ENCODE measurements at regions not wholly inside any gene's neighbourhood (a gene's known extent, or its start where the extent isn't known, plus 50 kb on each side); places are given as distances from the start of the nearest gene placed in this dataset.
"Not testable (repeated sequence)": the region's sequence is repeated elsewhere in the genome, so short reads cannot be mapped to it uniquely, and the experiment has no call there.

DNA sequence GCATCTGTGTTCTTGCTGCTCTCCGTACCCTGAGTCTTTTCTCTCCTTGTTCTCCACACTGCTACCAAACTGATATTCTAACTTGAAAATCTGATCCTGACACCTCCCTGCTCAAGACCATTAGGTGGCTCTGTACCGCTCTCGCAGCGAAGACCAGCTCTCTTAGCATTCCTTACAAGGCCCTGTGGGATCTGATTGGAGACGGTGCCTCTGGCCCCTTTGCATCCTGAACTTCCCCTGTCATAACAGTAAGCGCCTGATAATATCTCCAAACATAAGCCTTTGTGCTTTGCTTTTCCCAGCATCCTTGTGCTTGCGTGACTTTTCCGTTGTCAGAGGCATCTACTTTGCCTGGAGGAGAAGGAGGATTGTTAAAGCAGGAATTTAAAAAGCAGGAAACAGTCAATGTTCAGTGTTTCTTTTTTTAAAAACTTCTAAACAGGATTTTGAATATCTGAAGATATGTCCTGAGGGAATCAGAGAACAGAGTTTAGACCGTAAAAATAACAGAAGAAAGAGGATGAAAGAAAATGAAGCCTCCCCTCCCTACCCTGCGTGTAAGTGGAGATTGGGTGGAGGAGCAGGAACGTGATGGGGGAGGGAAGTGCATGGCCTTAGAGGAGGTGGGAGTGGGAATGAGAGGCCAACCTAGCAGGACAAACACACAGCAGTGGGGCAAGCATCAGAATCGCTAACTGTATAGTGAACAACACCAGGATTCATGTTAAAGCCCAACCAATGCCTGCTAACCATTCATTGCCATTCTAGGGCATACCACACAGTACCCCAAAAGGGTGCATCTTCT, 89.2 kb upstream of the STMND1 start:
- DNase-seq (ENCODE audit: low read depth, low spot score): peak; percentile 33

DNA sequence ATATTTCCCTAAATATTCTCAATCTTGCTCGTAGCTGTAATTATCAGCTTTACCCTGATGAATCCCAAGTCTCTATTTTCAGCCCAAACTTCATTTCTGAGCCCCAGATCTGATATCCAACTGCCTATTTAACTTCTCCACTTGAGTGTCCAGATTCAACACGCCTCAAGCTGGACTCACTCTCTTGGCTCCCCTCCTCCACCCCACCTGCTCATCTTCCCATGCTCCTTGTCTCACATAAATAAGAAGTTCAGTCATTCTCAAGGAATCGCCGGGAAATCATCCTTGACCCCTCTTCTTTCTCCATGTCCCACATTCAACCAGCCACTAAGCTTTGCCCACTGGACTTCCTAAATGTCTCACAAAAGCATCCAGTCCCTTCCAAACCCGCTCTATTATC, 89.9 kb upstream of the STMND1 start:
- DNase-seq (ENCODE audit: low read depth, low spot score): no peak

DNA sequence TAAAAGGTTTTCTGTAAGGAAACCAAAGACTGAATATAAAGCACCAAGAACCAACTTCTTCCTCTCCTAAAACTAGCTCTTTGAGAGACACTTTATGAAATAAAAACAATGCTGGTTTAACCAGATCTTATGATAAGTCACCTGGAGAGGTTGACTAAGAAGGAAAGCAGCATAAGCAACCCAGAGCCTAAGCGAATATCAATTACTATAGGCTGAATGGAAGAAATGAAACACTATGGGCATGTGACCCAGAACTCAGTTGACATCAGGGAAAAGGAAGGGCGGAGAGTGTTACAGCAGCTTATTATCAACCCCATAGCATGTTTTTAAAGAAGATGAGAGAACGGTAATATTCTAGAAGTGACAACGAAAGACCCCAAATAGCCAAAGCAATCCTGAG, 94.1 kb upstream of the STMND1 start:
- no peak for DNase-seq (ENCODE audit: low read depth, low spot score)

DNA sequence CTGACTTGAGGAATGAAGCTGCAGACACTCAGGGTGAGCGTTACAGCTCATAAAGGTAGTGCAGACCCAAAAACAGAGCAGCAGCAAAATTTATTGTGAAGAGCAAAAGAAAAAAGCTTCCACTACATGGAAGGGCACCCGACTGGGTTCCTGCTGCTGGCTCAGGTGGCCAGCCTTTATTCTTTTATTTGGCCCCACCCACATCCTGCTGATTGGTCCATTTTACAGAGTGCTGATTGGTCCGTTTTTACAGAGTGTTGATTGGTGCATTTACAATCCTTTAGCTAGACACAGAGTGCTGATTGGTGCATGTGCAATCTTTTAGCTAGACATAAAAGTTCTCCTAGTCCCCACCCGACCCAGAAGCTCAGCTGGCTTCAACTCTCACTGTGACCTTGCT, 95.3 kb upstream of the STMND1 start:
- no peak for DNase-seq (ENCODE audit: low read depth, low spot score)

DNA sequence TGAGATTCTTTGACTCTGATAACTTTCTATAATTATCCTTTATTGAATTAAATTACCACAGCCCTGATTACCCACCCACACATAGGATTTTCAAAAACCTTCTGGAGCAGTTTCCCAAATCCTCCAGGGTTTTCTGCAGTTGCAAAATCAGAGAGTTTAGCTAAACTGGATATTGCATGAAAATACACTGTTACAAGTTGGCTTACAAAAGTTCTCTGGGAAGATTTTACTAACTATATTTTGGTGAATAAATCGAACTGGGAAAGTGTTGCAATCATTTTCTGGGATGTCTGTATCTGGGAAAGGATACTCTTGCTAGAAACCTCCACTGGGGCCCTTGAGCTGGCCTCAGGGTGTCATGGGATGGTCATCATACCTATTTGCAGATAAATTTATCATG, 97.6 kb upstream of the STMND1 start:
- no peak for DNase-seq (ENCODE audit: low read depth, low spot score)

DNA sequence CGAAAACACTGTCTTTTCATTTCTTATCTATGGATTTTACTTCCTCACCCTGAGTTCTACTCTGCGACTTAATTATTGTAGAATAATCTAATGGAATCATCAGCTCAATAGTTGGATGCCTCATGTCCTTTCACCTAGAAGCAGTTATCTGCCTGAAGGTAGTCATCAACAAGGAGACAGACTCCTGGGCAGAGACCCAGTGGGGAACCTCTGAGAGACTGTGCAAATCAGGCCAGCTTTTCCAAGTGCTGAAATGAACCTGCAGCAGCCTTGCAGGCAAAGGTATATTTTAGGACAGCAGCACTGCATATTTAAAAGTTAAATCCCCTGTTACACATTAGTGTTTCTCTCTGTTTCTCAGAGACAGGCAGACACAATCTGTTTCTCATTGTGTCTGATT, 99.7 kb upstream of the STMND1 start:
- no peak for DNase-seq (ENCODE audit: low read depth, low spot score)

DNA sequence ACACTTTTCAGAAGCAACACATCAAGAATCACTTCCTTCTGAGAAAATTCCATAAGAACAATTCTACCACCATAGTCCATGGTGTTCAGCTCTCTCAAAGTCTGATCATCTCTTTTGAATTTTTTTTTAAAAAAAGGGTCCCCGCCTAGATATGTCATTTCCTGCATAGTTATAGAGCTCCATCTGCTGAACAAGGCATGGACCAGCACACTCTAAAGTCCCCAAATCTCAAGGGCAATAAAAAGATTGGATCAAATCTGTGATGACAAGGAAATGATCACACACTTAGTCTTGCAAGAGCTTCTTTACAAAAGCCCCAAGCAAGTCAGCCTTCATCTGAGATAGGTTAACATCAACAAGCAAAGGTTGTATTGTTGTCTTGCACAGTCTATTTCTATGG, 100.7 kb upstream of the STMND1 start:
- DNase-seq (ENCODE audit: low read depth, low spot score): no peak

DNA sequence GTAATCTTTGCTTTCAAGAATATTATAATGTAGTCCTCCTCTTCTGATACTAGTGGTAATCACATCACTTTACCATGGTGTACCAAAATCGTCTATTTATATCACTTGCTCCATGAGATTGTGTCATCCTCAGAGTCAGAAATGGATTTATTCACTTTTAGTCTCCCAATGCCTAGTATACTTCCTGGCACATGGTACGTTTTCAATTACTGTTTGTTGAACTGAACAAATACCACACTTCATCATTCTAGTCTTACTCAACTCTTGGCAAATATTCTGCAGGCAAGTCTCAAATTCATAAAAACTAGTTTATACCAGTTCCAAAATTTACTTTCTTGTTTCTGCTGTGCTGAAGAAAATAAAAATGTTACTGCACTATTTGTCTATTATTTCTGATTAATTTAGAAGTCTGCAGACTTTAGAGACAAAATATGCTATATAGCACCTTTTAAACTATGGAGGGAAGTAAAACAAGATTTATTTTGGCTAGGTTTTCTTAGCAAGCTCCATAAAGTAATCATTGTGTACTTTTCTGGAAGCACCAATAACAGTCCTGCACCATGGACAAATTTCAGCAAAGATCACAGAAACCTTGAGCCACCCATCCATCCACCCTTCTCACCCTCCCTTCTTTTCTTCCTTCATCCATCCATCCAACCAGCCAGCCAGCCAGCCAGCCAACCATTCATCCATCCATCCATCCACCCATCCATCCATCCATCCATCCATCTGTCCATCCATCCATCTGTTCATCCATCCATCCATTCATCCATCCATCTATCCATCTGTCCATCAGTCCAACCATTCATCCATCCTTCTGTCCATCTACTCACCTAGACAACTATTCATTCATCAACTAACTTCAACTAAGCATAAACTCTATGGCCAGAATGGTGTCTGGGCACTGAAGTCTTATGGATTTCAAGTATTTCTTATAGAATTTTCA, 102.1 kb upstream of the STMND1 start:
- peak; percentile 51 for DNase-seq (ENCODE audit: low read depth, low spot score)

DNA sequence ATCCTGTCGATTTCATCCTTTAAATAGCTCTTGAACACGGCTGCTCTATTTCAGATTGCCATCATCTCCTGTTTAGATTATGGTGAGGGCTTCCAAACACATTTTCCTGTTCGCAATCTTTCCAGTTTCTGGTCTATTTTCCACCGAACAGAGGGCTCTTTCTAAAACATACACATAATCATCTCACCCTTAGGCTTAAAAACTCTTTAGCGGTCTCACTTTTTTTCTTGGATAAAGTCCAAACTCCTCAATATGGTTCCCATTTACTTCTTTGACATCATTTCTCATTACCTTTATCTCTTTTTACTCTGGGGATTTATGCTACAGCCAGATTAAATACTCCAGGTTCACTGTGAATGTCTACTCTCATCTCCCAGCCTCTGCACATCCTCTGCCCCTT, 103.4 kb upstream of the STMND1 start:
- DNase-seq (ENCODE audit: low read depth, low spot score): no peak

DNA sequence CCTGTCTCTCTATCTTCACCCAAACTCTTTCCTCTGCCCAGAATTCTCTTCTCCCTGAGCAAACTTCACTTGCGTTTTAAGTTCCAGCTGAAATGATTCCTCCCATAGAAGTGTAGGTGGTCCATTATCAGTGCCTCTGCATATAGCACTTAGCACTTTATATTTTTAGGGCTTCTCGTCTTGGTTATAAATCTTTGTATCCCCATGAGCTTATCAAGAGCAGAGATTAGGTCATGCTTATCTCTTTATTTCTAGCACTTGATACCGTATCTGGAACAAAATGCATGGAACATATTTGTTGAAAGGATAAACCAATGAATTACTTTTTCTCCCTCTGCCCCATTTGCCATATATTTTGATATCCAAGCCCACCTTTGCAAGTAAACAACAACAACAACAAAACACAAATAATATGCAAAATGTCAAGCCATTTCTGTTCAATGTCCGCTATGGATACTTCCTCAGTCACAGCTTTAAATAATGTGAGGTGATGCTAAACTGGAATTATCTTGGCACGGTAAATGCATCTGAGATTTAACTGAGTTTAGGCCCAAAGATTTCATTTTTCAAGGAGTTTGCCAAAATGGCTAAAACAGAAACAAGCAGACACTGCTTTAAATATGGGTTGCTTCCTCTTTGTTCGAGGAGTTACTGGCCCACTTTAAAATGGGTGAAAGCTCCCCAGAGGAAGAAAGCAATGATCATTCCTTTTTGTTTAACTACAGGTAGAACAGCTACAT, 106.2 kb upstream of the STMND1 start:
- no peak for DNase-seq (ENCODE audit: low read depth, low spot score)

DNA sequence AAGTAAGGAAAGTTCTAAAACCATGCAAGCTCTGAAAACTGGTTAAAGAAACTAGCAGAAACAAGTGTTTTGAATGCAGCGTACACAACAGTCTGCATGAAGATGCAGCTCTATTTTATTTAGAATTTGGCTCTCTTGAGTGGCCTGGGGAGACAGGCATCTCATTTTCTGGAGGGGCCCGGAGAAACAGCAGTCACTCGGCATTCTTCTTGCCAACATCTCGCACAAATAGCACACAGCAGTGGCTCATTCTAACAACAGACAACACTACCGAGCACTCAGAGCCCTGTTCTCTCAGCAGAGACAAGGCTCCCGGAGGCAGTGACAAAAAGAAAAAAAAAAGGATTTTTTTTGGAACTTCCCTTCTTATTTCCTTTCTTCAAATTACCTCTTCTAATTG, 108.5 kb upstream of the STMND1 start:
- no peak for DNase-seq (ENCODE audit: low read depth, low spot score)

DNA sequence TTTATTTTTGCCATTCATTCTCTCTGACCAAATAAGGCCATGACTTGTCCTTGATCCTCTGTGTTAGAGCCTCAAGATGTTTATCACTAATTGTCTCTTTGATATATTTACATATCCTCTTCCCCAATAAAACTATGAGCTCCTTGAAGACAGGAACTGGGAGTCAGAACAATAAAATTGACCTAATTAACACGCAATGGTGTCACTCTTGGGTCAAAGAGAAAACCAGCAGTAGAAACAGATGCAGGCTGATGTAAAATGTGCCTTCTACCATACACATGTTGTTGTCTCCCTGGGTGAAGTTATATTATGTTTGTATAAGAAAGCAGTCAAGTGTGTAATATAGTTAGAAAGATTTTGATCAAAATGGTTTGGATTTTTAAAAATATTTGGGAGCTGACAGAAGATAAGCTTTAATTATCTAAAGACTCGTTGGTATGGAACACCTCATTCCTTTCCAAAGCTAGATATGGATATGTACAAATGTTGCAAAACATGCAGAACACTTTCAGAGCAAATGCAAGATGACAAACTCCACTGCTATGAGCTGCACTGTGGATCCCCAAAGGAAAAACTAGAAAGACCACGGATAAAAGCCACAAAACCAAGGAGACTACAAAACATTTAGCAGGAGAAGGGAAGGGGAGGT, 109.7 kb upstream of the STMND1 start:
- no peak for DNase-seq (ENCODE audit: low read depth, low spot score)

DNA sequence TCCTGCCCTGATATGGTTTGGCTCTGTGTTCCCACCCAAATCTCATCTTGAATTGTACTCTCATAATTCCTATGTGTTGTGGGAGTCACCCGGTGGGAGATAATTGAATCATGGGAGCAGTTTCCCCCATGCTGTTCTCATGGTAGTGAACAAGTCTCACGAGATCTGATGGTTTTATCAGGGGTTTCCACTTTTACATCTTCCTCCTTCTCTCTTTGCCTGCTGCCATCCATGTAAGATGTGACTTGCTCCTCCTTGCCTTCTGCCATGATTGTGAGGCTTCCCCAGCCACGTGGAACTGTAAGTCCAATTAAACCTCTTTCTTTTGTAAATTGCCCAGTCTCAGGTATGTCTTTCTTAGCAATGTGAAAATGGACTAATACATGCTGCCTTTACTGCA, 111.9 kb upstream of the STMND1 start:
- DNase-seq (ENCODE audit: low read depth, low spot score): not testable (repeated sequence)

DNA sequence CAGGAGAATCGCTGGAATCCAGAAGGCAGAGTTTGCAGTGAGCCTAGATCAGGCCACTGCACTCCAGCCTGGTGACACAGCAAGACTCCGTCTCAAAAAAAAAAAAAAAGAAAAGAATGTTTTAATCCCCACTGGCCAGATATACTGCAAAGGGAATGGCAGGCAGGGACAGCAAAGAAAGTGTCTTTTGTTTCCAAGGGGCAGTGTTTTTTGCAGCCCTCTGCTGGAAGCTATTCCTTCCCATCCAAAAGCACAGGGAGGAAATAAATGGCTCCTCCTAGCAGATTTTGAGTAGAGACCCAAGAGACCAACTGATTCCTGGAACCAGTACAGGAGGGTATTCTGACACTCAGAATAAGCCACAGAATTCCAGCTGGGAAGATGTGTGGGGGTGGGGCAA, 112.5 kb upstream of the STMND1 start:
- DNase-seq (ENCODE audit: low read depth, low spot score): no peak

DNA sequence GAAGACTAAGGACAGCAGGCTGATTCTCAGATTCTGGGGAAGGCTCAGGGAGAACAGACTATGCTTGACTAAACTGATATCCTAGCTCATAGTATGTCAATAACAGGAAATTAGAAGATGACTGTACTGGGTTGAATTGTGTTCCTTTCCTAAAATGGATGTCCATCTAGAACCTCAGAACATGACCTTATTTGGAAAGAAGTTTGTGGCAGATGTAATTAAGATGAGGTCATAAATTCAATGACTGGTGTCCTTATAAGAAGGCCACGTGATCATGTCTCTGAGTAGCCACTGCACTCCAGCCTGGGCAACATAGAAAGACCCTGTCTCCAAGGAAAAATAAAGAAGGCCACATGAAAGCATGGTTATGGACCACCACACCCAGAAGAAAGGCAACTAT, 113.9 kb upstream of the STMND1 start:
- DNase-seq (ENCODE audit: low read depth, low spot score): no peak

DNA sequence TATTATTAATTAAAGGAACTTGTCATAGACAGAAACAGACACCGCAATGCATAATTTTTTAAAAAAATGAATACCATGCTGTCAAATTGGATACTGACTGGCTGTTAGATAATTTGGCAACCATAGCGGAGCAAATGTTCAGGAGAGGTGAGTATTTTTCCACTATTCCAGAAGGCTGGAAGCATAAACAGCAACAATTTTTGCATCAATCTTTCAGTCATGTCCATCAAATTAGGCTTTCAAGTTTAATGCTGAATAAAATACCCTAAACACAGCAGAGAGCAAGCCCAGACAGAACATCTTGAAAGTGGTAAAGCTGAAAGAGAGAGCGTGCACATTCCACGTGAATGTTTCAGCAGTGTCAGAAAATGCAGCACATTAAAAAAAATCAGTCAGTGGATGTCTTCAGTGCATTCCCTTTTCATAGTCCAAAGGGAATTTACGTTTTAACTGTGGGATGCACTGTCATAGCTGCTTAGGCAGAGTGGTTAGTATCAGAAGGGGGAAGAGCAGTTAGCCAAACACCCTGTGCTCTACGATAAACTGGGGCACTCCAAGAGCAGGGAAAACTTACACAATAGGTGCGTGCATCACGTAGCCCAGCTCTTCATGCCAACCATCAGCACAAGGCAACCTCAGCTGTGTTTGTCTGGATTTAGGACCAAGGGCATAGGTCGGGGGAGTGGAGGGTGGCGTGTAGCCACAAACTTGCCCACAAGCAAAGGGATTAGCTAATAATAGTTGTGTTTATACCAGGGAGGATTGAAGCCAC, 116.2 kb upstream of the STMND1 start:
- DNase-seq (ENCODE audit: low read depth, low spot score): peak; percentile 32

DNA sequence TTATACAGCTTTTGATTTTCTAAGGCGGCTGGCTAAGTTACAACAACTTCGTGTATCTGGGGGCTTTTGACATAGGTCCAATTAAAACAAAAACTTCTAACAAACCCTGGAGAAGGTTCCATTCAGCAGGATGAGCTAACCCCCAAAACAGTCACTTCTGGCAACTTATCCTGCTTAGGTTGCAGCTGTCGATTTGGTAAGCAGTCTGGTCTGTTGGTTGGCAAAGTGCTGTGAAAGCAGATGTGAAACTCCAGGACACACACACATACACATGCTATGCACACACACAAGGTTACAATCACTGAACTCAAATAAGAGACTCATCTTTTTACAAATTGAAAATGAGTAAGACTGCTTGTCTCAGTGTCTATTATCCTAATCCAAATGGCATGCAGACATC, 119.0 kb upstream of the STMND1 start:
- DNase-seq (ENCODE audit: low read depth, low spot score): peak; percentile 83

DNA sequence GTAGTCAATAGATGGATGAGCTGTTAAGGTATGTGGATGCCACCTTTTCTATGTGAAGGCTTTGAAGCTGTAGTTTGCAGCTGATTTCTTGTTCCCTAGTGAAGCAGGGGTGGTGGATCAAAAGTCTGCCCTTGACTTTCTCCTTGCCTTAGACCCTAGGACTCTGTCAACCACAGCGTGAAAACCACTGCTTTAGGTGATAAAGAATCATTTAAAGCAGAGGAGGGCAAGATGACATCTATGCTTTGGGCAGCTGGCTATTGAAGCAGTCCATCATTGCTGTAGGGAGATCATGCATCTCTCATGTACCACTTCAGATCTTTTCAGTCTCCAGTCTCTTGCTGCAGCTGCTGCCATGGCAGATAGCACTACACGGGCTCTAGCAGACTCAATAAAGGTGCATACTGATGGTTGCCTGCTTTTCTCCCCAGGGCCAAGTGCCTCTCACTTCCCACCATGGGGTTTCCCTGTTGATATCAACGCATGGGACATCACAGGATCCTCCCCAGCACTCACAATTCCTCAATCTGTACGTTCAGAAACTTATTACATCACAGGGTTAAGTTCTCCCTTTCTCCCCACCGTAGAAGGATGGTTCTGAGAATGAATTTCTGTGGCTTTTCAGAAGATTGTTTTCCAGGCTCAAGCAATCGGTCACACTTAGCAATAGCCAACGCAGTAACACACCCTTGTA, 122.0 kb upstream of the STMND1 start:
- no peak for DNase-seq (ENCODE audit: low read depth, low spot score)

DNA sequence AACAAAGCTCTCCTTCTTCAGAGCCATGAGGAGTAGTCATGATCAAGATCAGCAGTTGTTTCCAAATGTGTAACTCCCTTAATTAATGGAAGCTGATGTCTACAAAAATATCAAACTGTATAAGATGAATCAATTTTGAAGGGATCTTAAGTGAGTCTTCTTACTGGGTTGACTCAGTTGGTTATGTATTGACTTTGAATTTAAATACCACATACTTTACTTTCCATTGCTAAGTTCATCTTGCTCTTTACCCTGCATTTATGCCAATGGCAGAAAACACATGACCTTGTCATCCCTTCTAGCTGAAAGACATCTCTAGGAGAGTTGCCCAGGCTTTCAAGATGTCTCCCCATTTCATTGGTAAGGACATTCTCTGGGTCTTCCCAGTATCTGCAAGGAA, 123.2 kb upstream of the STMND1 start:
- DNase-seq (ENCODE audit: low read depth, low spot score): no peak
